ENCODE measurements at regions not wholly inside any gene's neighbourhood (a gene's known extent, or its start where the extent isn't known, plus 50 kb on each side); places are given as distances from the start of the nearest gene placed in this dataset.

- H3K79me2 ChIP-seq (ENCODE audit: insufficient read depth, low read length), result no peaks in the 10 kb centered on the region
- ATAC-seq (ENCODE audit: insufficient read depth, low read depth) (no peak), DNase-seq (no peak)
- H3K4me3 ChIP-seq (ENCODE audit: low read depth in 1 of 2, low read length in 2 of 2), result no peak overlapping the region
- no peak overlapping the region for H3K4me2 ChIP-seq (ENCODE audit: insufficient read depth, low read length)
- no peak overlapping the region for H2AFZ ChIP-seq (ENCODE audit: low read depth, low read length)
- no peaks in the 10 kb centered on the region for H3K4me1 ChIP-seq (ENCODE audit: insufficient read depth, low read length)
- H3K9ac ChIP-seq (ENCODE audit: low read depth, low read length), result no peak overlapping the region
- TF ChIP-seq EZH2 (IDR thresholded peaks at IDR 0.05; ENCODE audit: borderline replicate concordance, low read depth, low read length, severe bottlenecking), result no peak
- H4K20me1 ChIP-seq (ENCODE audit: insufficient read depth, low read length), result no peaks in the 10 kb centered on the region
- no peaks in the 10 kb centered on the region for H3K36me3 ChIP-seq (ENCODE audit: insufficient read depth, low read length)
- H3K27me3 ChIP-seq (ENCODE audit: insufficient read depth, low read length, poor library complexity), result peaks cover 8% of the 10 kb centered on the region
- H3K9me3 ChIP-seq (ENCODE audit: insufficient read depth, low read length, severe bottlenecking), result no peaks in the 10 kb centered on the region
- H3K27ac ChIP-seq (ENCODE audit: low read length), result no peak overlapping the region
Observed at GRCh38 chr20:12375967-12376366, 458.3 kb downstream of the BTBD3 start.

GRCh38 chr20:12383821-12384220 lies 466.1 kb downstream of the BTBD3 start:
- Histone ChIP-seq H3K27ac (ENCODE audit: low read length) (no peak overlapping the region), H3K4me2 (ENCODE audit: insufficient read depth, low read length) (no peak overlapping the region), H3K27me3 (ENCODE audit: insufficient read depth, low read length, poor library complexity) (peaks cover 15% of the 10 kb centered on the region)

GRCh38 chr20:12386821-12387220 lies 469.1 kb downstream of the BTBD3 start:
- no peak for TF ChIP-seq EZH2 (IDR thresholded peaks at IDR 0.05; ENCODE audit: borderline replicate concordance, low read depth, low read length, severe bottlenecking)
- TF ChIP-seq CTCF (IDR thresholded peaks at IDR 0.05; ENCODE audit: borderline replicate concordance, extremely low read depth, low read length, poor library complexity, severe bottlenecking), result no peak
- H3K27me3 ChIP-seq (ENCODE audit: insufficient read depth, low read length, poor library complexity), result peaks cover 11% of the 10 kb centered on the region
- no peaks in the 10 kb centered on the region for H4K20me1 ChIP-seq (ENCODE audit: insufficient read depth, low read length)
- H3K79me2 ChIP-seq (ENCODE audit: insufficient read depth, low read length), result no peaks in the 10 kb centered on the region
- H3K4me1 ChIP-seq (ENCODE audit: insufficient read depth, low read length), result no peaks in the 10 kb centered on the region
- no peak for DNase-seq
- ATAC-seq (ENCODE audit: insufficient read depth, low read depth), result no peak
- no peak overlapping the region for H2AFZ ChIP-seq (ENCODE audit: low read depth, low read length)
- no peaks in the 10 kb centered on the region for H3K36me3 ChIP-seq (ENCODE audit: insufficient read depth, low read length)
- no peak overlapping the region for H3K4me2 ChIP-seq (ENCODE audit: insufficient read depth, low read length)
- no peak overlapping the region for H3K4me3 ChIP-seq (ENCODE audit: low read depth in 1 of 2, low read length in 2 of 2)
- no peak overlapping the region for H3K9ac ChIP-seq (ENCODE audit: low read depth, low read length)
- H3K9me3 ChIP-seq (ENCODE audit: insufficient read depth, low read length, severe bottlenecking), result no peaks in the 10 kb centered on the region
- no peak overlapping the region for H3K27ac ChIP-seq (ENCODE audit: low read length)

More at GRCh38 chr20:12383821-12384220, 466.1 kb downstream of the BTBD3 start:
- H3K4me3 ChIP-seq (ENCODE audit: low read depth in 1 of 2, low read length in 2 of 2), result no peak overlapping the region
- H3K79me2 ChIP-seq (ENCODE audit: insufficient read depth, low read length), result no peaks in the 10 kb centered on the region
- no peak for TF ChIP-seq CTCF (IDR thresholded peaks at IDR 0.05; ENCODE audit: borderline replicate concordance, extremely low read depth, low read length, poor library complexity, severe bottlenecking)
- TF ChIP-seq EZH2 (IDR thresholded peaks at IDR 0.05; ENCODE audit: borderline replicate concordance, low read depth, low read length, severe bottlenecking), result no peak
- DNase-seq (no peak), ATAC-seq (ENCODE audit: insufficient read depth, low read depth) (no peak)
- H3K4me1 ChIP-seq (ENCODE audit: insufficient read depth, low read length), result no peaks in the 10 kb centered on the region
- H3K36me3 ChIP-seq (ENCODE audit: insufficient read depth, low read length), result no peaks in the 10 kb centered on the region
- no peaks in the 10 kb centered on the region for H3K9me3 ChIP-seq (ENCODE audit: insufficient read depth, low read length, severe bottlenecking)
- no peaks in the 10 kb centered on the region for H4K20me1 ChIP-seq (ENCODE audit: insufficient read depth, low read length)
- no peak overlapping the region for H2AFZ ChIP-seq (ENCODE audit: low read depth, low read length)
- no peak overlapping the region for H3K9ac ChIP-seq (ENCODE audit: low read depth, low read length)

GRCh38 chr20:12391099-12391498 lies 473.4 kb downstream of the BTBD3 start:
- DNase-seq (no peak), ATAC-seq (ENCODE audit: insufficient read depth, low read depth) (no peak)
- peaks cover 7% of the 10 kb centered on the region for H3K27me3 ChIP-seq (ENCODE audit: insufficient read depth, low read length, poor library complexity)
- TF ChIP-seq EZH2 (IDR thresholded peaks at IDR 0.05; ENCODE audit: borderline replicate concordance, low read depth, low read length, severe bottlenecking) (no peak), CTCF (IDR thresholded peaks at IDR 0.05; ENCODE audit: borderline replicate concordance, extremely low read depth, low read length, poor library complexity, severe bottlenecking) (no peak)
- H4K20me1 ChIP-seq (ENCODE audit: insufficient read depth, low read length), result no peaks in the 10 kb centered on the region
- no peak overlapping the region for H3K9ac ChIP-seq (ENCODE audit: low read depth, low read length)
- no peaks in the 10 kb centered on the region for H3K36me3 ChIP-seq (ENCODE audit: insufficient read depth, low read length)
- H3K27ac ChIP-seq (ENCODE audit: low read length), result no peak overlapping the region
- H3K9me3 ChIP-seq (ENCODE audit: insufficient read depth, low read length, severe bottlenecking), result no peaks in the 10 kb centered on the region
- H3K4me2 ChIP-seq (ENCODE audit: insufficient read depth, low read length), result no peak overlapping the region
- H3K4me3 ChIP-seq (ENCODE audit: low read depth in 1 of 2, low read length in 2 of 2), result no peak overlapping the region
- H3K4me1 ChIP-seq (ENCODE audit: insufficient read depth, low read length), result no peaks in the 10 kb centered on the region
- no peaks in the 10 kb centered on the region for H3K79me2 ChIP-seq (ENCODE audit: insufficient read depth, low read length)
- no peak overlapping the region for H2AFZ ChIP-seq (ENCODE audit: low read depth, low read length)
